Ishikawa (cell line): ENCODE measurements at regions not wholly inside any gene's neighbourhood (a gene's known extent, or its start where the extent isn't known, plus 50 kb on each side); places are given as distances from the start of the nearest gene placed in this dataset.

Source experiments
- CEBPB ChIP-seq: IDR thresholded peaks from 2 replicates; pipeline ENCODE4 v1.6.1; 2012
- CREB1 ChIP-seq: IDR thresholded peaks from 2 replicates; pipeline ENCODE4 v1.6.1; 2012; ENCODE audit warnings: low read depth
- EP300 ChIP-seq: IDR thresholded peaks from 2 replicates; pipeline ENCODE4 v1.6.1; 2012; ENCODE audit warnings: borderline replicate concordance
- FOXM1 ChIP-seq: IDR thresholded peaks from 2 replicates; pipeline ENCODE4 v1.6.1; 2012; ENCODE audit warnings: low read depth, borderline replicate concordance
- NFIC ChIP-seq: IDR thresholded peaks from 2 replicates; pipeline ENCODE4 v1.6.1; 2012
- RAD21 ChIP-seq: IDR thresholded peaks from 2 replicates; pipeline ENCODE4 v1.6.1; 2012; ENCODE audit warnings: low read depth
- TAF1 ChIP-seq: IDR thresholded peaks from 2 replicates; pipeline ENCODE4 v1.6.1; 2012; ENCODE audit warnings: low read depth, mild to moderate bottlenecking
- YY1 ChIP-seq: IDR thresholded peaks from 2 replicates; pipeline ENCODE4 v1.6.1; 2012; ENCODE audit warnings: low read depth
- ZBTB7A ChIP-seq: IDR thresholded peaks from 2 replicates; pipeline ENCODE4 v1.6.1; 2012; ENCODE audit warnings: low read depth
- TF ChIP-seq, protein P1 (sequence below): IDR thresholded peaks from 2 replicates; pipeline ENCODE4 v1.6.1; 2012
- TF ChIP-seq, protein P2 (sequence below): IDR thresholded peaks from 2 replicates; pipeline ENCODE4 v1.6.1; 2012; ENCODE audit warnings: low read depth, mild to moderate bottlenecking

DNA sequence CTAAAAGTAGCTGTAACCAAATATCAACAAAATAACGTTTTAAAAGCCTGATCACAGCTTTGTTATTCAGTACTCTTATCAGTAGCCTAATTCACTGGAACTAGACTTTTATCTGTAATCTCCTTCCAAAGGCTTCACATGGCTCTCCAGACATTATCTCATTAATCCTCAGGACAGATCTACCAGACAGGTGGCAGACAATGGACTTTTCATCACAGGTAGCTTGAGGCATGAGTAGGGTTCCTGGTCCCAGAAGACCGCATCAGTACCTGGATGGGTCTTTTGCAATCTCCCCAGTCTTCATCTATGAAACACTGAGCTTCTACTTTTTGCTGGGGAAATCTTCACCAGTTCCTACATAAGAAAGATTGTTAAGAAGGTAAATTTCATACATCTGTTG, 132.2 kb upstream of the FOXD3 start:
- TF ChIP-seq CEBPB = no peak
- no peak for TF ChIP-seq ZBTB7A
- TF ChIP-seq, protein P1, sequence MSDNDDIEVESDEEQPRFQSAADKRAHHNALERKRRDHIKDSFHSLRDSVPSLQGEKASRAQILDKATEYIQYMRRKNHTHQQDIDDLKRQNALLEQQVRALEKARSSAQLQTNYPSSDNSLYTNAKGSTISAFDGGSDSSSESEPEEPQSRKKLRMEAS = no peak
- TF ChIP-seq, protein P2, sequence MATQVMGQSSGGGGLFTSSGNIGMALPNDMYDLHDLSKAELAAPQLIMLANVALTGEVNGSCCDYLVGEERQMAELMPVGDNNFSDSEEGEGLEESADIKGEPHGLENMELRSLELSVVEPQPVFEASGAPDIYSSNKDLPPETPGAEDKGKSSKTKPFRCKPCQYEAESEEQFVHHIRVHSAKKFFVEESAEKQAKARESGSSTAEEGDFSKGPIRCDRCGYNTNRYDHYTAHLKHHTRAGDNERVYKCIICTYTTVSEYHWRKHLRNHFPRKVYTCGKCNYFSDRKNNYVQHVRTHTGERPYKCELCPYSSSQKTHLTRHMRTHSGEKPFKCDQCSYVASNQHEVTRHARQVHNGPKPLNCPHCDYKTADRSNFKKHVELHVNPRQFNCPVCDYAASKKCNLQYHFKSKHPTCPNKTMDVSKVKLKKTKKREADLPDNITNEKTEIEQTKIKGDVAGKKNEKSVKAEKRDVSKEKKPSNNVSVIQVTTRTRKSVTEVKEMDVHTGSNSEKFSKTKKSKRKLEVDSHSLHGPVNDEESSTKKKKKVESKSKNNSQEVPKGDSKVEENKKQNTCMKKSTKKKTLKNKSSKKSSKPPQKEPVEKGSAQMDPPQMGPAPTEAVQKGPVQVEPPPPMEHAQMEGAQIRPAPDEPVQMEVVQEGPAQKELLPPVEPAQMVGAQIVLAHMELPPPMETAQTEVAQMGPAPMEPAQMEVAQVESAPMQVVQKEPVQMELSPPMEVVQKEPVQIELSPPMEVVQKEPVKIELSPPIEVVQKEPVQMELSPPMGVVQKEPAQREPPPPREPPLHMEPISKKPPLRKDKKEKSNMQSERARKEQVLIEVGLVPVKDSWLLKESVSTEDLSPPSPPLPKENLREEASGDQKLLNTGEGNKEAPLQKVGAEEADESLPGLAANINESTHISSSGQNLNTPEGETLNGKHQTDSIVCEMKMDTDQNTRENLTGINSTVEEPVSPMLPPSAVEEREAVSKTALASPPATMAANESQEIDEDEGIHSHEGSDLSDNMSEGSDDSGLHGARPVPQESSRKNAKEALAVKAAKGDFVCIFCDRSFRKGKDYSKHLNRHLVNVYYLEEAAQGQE = no peak
- TF ChIP-seq TAF1 = no peak
- no peak for TF ChIP-seq RAD21
- TF ChIP-seq EP300 = no peak
- TF ChIP-seq FOXM1 = no peak
- TF ChIP-seq YY1 = no peak
- TF ChIP-seq CREB1 = no peak
- no peak for TF ChIP-seq NFIC
